GM21825 (cell line): ENCODE measurements at regions not wholly inside any gene's neighbourhood (a gene's known extent, or its start where the extent isn't known, plus 50 kb on each side); places are given as distances from the start of the nearest gene placed in this dataset.

Experiments used
- ATAC-seq: cut with Tn5 transposase; IDR thresholded peaks from one replicate; pipeline ENCODE4 v1.9.1; 2021; ENCODE audit warnings: mild to moderate bottlenecking, moderate library complexity; ENCODE audit not compliant: unreplicated experiment

- no peak for ATAC-seq
These were observed 59.2 kb upstream of the ZDHHC17 start for GRCh38 chr12:76704693-76705092.

- no peak for ATAC-seq
These were observed 57.8 kb upstream of the ZDHHC17 start for GRCh38 chr12:76706101-76706500.

- ATAC-seq, result no peak
These were observed 57.2 kb upstream of the ZDHHC17 start for GRCh38 chr12:76706761-76707160.

- no peak for ATAC-seq
These were observed 56.1 kb upstream of the ZDHHC17 start for GRCh38 chr12:76707772-76708171.

- ATAC-seq, result no peak
These were observed 55.6 kb upstream of the ZDHHC17 start for GRCh38 chr12:76708296-76708695.

- no peak for ATAC-seq
These were observed 52.7 kb upstream of the ZDHHC17 start for GRCh38 chr12:76711241-76711640.

GRCh38 chr12:76713130-76713529, 50.8 kb upstream of the ZDHHC17 start:
- no peak for ATAC-seq

GRCh38 chr12:76713986-76714385, 49.9 kb upstream of the ZDHHC17 start:
- ATAC-seq, result no peak
